Keratinocyte (primary cell): ENCODE measurements at regions not wholly inside any gene's neighbourhood (a gene's known extent, or its start where the extent isn't known, plus 50 kb on each side); places are given as distances from the start of the nearest gene placed in this dataset.

ENCODE experiments used
- DNase-seq: peaks from one replicate; pipeline ENCODE4 v3.0.0-alpha.2; 2011; ENCODE audit warnings: low read depth, missing footprints, low spot score
- FAIRE-seq: peaks from 2 replicates; lab custom pipeline; 2011; peaks lifted over from hg19 to GRCh38; lab: Jason Lieb, UNC
- H2AFZ ChIP-seq: 2 replicates; pipeline ENCODE4 v1.6.0; 2012; ENCODE audit warnings: low read length, control low read depth, inconsistent platforms; ENCODE audit not compliant: control insufficient read depth
- H3K27ac ChIP-seq: 2 replicates; pipeline ENCODE4 v1.5.1; 2011; ENCODE audit warnings: low read length; ENCODE audit not compliant: control insufficient read depth, insufficient read depth
- H3K27me3 ChIP-seq: 3 replicates; pipeline ENCODE4 v1.6.0; 2011; ENCODE audit warnings: low read length; ENCODE audit not compliant: control insufficient read depth, insufficient read depth; ENCODE audit errors: extremely low read depth
- H3K36me3 ChIP-seq, 2 experiments: 2 replicates in 1 of 2; 3 replicates in 1 of 2; pipeline ENCODE4 v1.5.1; 2011; ENCODE audit warnings: low read length in 2 of 2, mild to moderate bottlenecking in 1 of 2; ENCODE audit not compliant: control insufficient read depth in 2 of 2, insufficient read depth in 2 of 2; ENCODE audit errors: extremely low read depth in 1 of 2
- H3K4me1 ChIP-seq: 3 replicates; pipeline ENCODE4 v1.5.1; 2011; ENCODE audit warnings: low read length; ENCODE audit not compliant: control insufficient read depth, insufficient read depth; ENCODE audit errors: extremely low read depth
- H3K4me2 ChIP-seq: 3 replicates; pipeline ENCODE4 v1.6.0; 2011; ENCODE audit warnings: low read depth, low read length; ENCODE audit not compliant: control insufficient read depth, insufficient read depth; ENCODE audit errors: extremely low read depth
- H3K4me3 ChIP-seq, 3 experiments: fragments of 200-600 bp in 1 of 3; sonication (generic) in 1 of 3; 2 replicates in 2 of 3; 3 replicates in 1 of 3; pipeline ENCODE4 v1.5.1; 2011 to 2016; ENCODE audit warnings: low read length in 3 of 3, mild to moderate bottlenecking in 3 of 3, control low read depth in 2 of 3, inconsistent platforms in 1 of 3, low read depth in 1 of 3, mixed read lengths in 1 of 3, mixed run types in 1 of 3, moderate library complexity in 1 of 3; ENCODE audit not compliant: control insufficient read depth in 2 of 3, insufficient read depth in 2 of 3; ENCODE audit errors: extremely low read depth in 1 of 3
- H3K79me2 ChIP-seq: 2 replicates; pipeline ENCODE4 v1.6.0; 2012; ENCODE audit warnings: low read length; ENCODE audit not compliant: control insufficient read depth, insufficient read depth
- H3K9ac ChIP-seq: 3 replicates; pipeline ENCODE4 v1.6.0; 2011; ENCODE audit warnings: low read length; ENCODE audit not compliant: control insufficient read depth, insufficient read depth; ENCODE audit errors: extremely low read depth
- H3K9me1 ChIP-seq: 3 replicates; pipeline ENCODE4 v1.6.0; 2011; ENCODE audit warnings: low read length; ENCODE audit not compliant: control insufficient read depth, insufficient read depth; ENCODE audit errors: extremely low read depth
- H3K9me3 ChIP-seq: 2 replicates; pipeline ENCODE4 v1.5.1; 2012; ENCODE audit warnings: low read depth, low read length; ENCODE audit not compliant: control insufficient read depth
- H4K20me1 ChIP-seq: 3 replicates; pipeline ENCODE4 v1.6.0; 2011; ENCODE audit warnings: low read length; ENCODE audit not compliant: control insufficient read depth, insufficient read depth; ENCODE audit errors: extremely low read depth
- EZH2 ChIP-seq: IDR thresholded peaks from one replicate; pipeline ENCODE4 v1.6.1; 2012; ENCODE audit warnings: inconsistent platforms, mild to moderate bottlenecking, low read length, moderate library complexity
- dilution Hi-C: fragments of 300-500 bp; cut with MboI; formaldehyde crosslinking; loops from one replicate; pipeline ENCODE4 v1.7.0; 2020; ENCODE audit warnings: low sequenced_read_pairs; ENCODE audit not compliant: extremely low pct_ligation_motif_present
- TF ChIP-seq, protein P1 (sequence below), 3 experiments: IDR thresholded peaks in 1 of 3; conservative IDR thresholded peaks in 1 of 3; optimal IDR thresholded peaks in 1 of 3; 2 replicates in 2 of 3; 3 replicates in 1 of 3; pipeline versions ENCODE3 to v1.5.1; 2011; ENCODE audit warnings: low read length in 3 of 3, mild to moderate bottlenecking in 3 of 3, moderate library complexity in 2 of 3, control low read depth in 1 of 3, inconsistent platforms in 1 of 3; ENCODE audit not compliant: insufficient read depth in 2 of 3; ENCODE audit errors: extremely low read depth in 1 of 3

DNA sequence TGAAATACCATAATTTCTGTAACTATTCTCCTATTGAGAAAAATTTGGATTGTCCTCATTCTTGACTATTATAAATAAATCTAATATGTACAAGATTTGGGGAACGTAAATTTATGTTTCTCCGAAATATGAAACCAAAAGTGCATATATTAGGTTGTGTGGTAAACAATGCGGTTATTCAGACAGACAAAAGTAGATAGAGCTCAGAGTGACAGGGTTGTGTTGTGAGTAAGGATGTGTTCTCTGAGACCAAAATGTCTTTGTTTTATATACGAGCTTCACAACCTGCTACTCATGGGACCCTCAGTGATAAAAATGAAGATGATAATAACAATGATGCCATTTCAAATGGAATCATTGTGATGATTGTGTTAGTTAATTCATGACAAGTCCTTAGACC, 796.3 kb upstream of the SLC10A2 start:
- no peak for FAIRE-seq
- H4K20me1 ChIP-seq = no peaks in the 10 kb centered on the region
- TF ChIP-seq EZH2 = no peak
- TF ChIP-seq, protein P1, sequence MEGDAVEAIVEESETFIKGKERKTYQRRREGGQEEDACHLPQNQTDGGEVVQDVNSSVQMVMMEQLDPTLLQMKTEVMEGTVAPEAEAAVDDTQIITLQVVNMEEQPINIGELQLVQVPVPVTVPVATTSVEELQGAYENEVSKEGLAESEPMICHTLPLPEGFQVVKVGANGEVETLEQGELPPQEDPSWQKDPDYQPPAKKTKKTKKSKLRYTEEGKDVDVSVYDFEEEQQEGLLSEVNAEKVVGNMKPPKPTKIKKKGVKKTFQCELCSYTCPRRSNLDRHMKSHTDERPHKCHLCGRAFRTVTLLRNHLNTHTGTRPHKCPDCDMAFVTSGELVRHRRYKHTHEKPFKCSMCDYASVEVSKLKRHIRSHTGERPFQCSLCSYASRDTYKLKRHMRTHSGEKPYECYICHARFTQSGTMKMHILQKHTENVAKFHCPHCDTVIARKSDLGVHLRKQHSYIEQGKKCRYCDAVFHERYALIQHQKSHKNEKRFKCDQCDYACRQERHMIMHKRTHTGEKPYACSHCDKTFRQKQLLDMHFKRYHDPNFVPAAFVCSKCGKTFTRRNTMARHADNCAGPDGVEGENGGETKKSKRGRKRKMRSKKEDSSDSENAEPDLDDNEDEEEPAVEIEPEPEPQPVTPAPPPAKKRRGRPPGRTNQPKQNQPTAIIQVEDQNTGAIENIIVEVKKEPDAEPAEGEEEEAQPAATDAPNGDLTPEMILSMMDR (optimal IDR thresholded peaks at IDR 0.05 in 1 of 3, IDR thresholded peaks at IDR 0.05 in 1 of 3, conservative IDR thresholded peaks at IDR 0.05 in 1 of 3; ENCODE audit: extremely low read depth in 1 of 3, insufficient read depth in 2 of 3, low read length in 3 of 3) = no peak

DNA sequence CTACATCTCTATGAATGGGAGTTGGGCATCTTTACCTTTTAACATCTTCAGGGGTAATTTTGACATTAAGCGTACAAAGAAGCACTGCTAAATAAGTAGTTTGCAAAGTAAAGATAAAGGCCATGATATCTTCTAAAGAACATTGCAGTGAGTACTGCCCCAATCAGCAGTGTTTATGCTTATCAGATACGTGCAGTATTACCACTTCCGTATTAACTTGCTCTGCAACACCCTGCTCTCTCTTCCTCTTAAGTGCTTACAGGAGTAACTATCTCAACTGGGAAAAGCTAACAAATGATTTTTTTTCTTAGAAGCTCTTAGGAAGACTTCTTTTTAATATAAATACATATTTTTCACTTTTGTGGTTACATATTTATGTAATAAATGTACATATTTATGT, 793.7 kb upstream of the SLC10A2 start:
- H3K9me1 ChIP-seq = no peaks in the 10 kb centered on the region
- TF ChIP-seq, protein P1 (optimal IDR thresholded peaks at IDR 0.05 in 1 of 3, IDR thresholded peaks at IDR 0.05 in 1 of 3, conservative IDR thresholded peaks at IDR 0.05 in 1 of 3; ENCODE audit: extremely low read depth in 1 of 3, insufficient read depth in 2 of 3, low read length in 3 of 3) = no peak
- TF ChIP-seq EZH2 = no peak
- H3K27me3 ChIP-seq = no peaks in the 10 kb centered on the region
- H3K4me1 ChIP-seq = no peaks in the 10 kb centered on the region
- no peaks in the 10 kb centered on the region for H3K9me3 ChIP-seq
- no peak overlapping the region for H3K4me2 ChIP-seq
- H3K79me2 ChIP-seq = no peaks in the 10 kb centered on the region
- no peaks in the 10 kb centered on the region for H3K36me3 ChIP-seq
- no peak overlapping the region for H3K27ac ChIP-seq
- DNase-seq = no peak
- H3K9ac ChIP-seq = no peak overlapping the region
- no peak overlapping the region for H3K4me3 ChIP-seq
- no peaks in the 10 kb centered on the region for H4K20me1 ChIP-seq
- FAIRE-seq = no peak
- dilution Hi-C loops = no loop called here
- no peak overlapping the region for H2AFZ ChIP-seq

More for the DNA sequence above, 796.3 kb upstream of the SLC10A2 start:
- no peak overlapping the region for H3K4me3 ChIP-seq
- no peaks in the 10 kb centered on the region for H3K9me1 ChIP-seq
- no peak overlapping the region for H2AFZ ChIP-seq
- H3K36me3 ChIP-seq = no peaks in the 10 kb centered on the region
- H3K79me2 ChIP-seq = no peaks in the 10 kb centered on the region
- H3K9me3 ChIP-seq = no peaks in the 10 kb centered on the region
- dilution Hi-C loops = no loop called here
- no peak overlapping the region for H3K27ac ChIP-seq
- H3K27me3 ChIP-seq = no peaks in the 10 kb centered on the region
- H3K4me2 ChIP-seq = no peak overlapping the region
- H3K4me1 ChIP-seq = no peaks in the 10 kb centered on the region
- no peak overlapping the region for H3K9ac ChIP-seq
- no peak for DNase-seq
